ENCODE measurements at regions not wholly inside any gene's neighbourhood (a gene's known extent, or its start where the extent isn't known, plus 50 kb on each side); places are given as distances from the start of the nearest gene placed in this dataset.

GRCh38 chr2:177117755-177118154 is 94.8 kb upstream of the HNRNPA3 start:
- DNase-seq (ENCODE audit: low read depth in 2 of 2), result no peak

- no peak for DNase-seq (ENCODE audit: low read depth in 2 of 2)
These were observed 94.0 kb upstream of the HNRNPA3 start for GRCh38 chr2:177118636-177119035.

- no peak for DNase-seq (ENCODE audit: low read depth in 2 of 2)
These were observed 93.5 kb upstream of the HNRNPA3 start for GRCh38 chr2:177119099-177119498.

GRCh38 chr2:177123048-177123447 is 89.5 kb upstream of the HNRNPA3 start:
- no peak for DNase-seq (ENCODE audit: low read depth in 2 of 2)

GRCh38 chr2:177124371-177124770 is 88.2 kb upstream of the HNRNPA3 start:
- no peak for DNase-seq (ENCODE audit: low read depth in 2 of 2)

- no peak for DNase-seq (ENCODE audit: low read depth in 2 of 2)
These were observed 84.8 kb upstream of the HNRNPA3 start for GRCh38 chr2:177127821-177128220.

GRCh38 chr2:177129610-177130009 is 83.0 kb upstream of the HNRNPA3 start:
- DNase-seq (ENCODE audit: low read depth in 2 of 2), result no peak

- DNase-seq (ENCODE audit: low read depth in 2 of 2), result no peak
These were observed 80.7 kb upstream of the HNRNPA3 start for GRCh38 chr2:177131858-177132257.

GRCh38 chr2:177138823-177139222 is 73.8 kb upstream of the HNRNPA3 start:
- DNase-seq (ENCODE audit: low read depth in 2 of 2), result no peak

GRCh38 chr2:177141866-177142265 is 70.7 kb upstream of the HNRNPA3 start:
- no peak for DNase-seq (ENCODE audit: low read depth in 2 of 2)

GRCh38 chr2:177143444-177143843 is 69.2 kb upstream of the HNRNPA3 start:
- no peak for DNase-seq (ENCODE audit: low read depth in 2 of 2)

- no peak for DNase-seq (ENCODE audit: low read depth in 2 of 2)
These were observed 65.4 kb upstream of the HNRNPA3 start for GRCh38 chr2:177147093-177147694.

- no peak for DNase-seq (ENCODE audit: low read depth in 2 of 2)
These were observed 64.7 kb upstream of the HNRNPA3 start for GRCh38 chr2:177147834-177148445.

- peak; percentile 49 to 56 for DNase-seq (ENCODE audit: low read depth in 2 of 2)
These were observed 64.0 kb upstream of the HNRNPA3 start for GRCh38 chr2:177148477-177149154.

GRCh38 chr2:177149155-177149503 is 63.5 kb upstream of the HNRNPA3 start:
- no peak for DNase-seq (ENCODE audit: low read depth in 2 of 2)

GRCh38 chr2:177153805-177154204 is 58.8 kb upstream of the HNRNPA3 start:
- DNase-seq (ENCODE audit: low read depth in 2 of 2), result no peak

- no peak for DNase-seq (ENCODE audit: low read depth in 2 of 2)
These were observed 57.8 kb upstream of the HNRNPA3 start for GRCh38 chr2:177154809-177155208.

- no peak for DNase-seq (ENCODE audit: low read depth in 2 of 2)
These were observed 57.0 kb upstream of the HNRNPA3 start for GRCh38 chr2:177155631-177156030.

GRCh38 chr2:177161741-177162460 is 50.7 kb upstream of the HNRNPA3 start:
- no peak for DNase-seq (ENCODE audit: low read depth in 2 of 2)
